AG04449 (cell line): ENCODE measurements at regions not wholly inside any gene's neighbourhood (a gene's known extent, or its start where the extent isn't known, plus 50 kb on each side); places are given as distances from the start of the nearest gene placed in this dataset.

Source experiments
- CTCF ChIA-PET: fragments of 350-600 bp; formaldehyde crosslinking; extraction: SDS; loops from one replicate; lab custom pipeline; 2021; ENCODE audit warnings: antibody characterized with exemption; lab: Yijun Ruan, JAX
- POLR2A ChIA-PET: fragments of 400-600, 350-600 bp; formaldehyde crosslinking; extraction: SDS; loops from one replicate; lab custom pipeline; 2020; ENCODE audit warnings: antibody characterized with exemption, inconsistent platforms; lab: Yijun Ruan, JAX
- DNase-seq: peaks from one replicate; pipeline ENCODE4 v3.0.0-alpha.2; 2010; ENCODE audit warnings: low read depth, low spot score
- H3K4me3 ChIP-seq: 2 replicates; pipeline ENCODE4 v1.5.1; 2011; ENCODE audit warnings: low read depth, mild to moderate bottlenecking, control low read depth, low read length
- CTCF ChIP-seq: IDR thresholded peaks from one replicate; pipeline ENCODE4 v1.5.1; 2011; ENCODE audit warnings: mild to moderate bottlenecking, moderate library complexity, low read length, control low read depth, inconsistent platforms; ENCODE audit not compliant: insufficient read depth; ENCODE audit errors: missing control alignments

GRCh38 chr12:86621957-86622356 lies 365.8 kb upstream of the MGAT4C start:
- TF ChIP-seq CTCF, result no peak
- ChIA-PET CTCF (no interaction called here), POLR2A (no interaction called here)
- no peak for DNase-seq
- no peak overlapping the region for H3K4me3 ChIP-seq

GRCh38 chr12:86613311-86613710 lies 357.1 kb upstream of the MGAT4C start:
- no peak for DNase-seq
- TF ChIP-seq CTCF, result no peak
- CTCF ChIA-PET, result no interaction called here
- H3K4me3 ChIP-seq, result no peak overlapping the region
- POLR2A ChIA-PET, result no interaction called here

- CTCF ChIA-PET, result no interaction called here
- no peak for TF ChIP-seq CTCF
- DNase-seq, result no peak
- POLR2A ChIA-PET, result no interaction called here
- H3K4me3 ChIP-seq, result no peak overlapping the region
These were observed 352.4 kb upstream of the MGAT4C start for GRCh38 chr12:86608638-86609037.

- no peak overlapping the region for H3K4me3 ChIP-seq
- no peak for DNase-seq
- TF ChIP-seq CTCF, result no peak
- ChIA-PET CTCF (no interaction called here), POLR2A (no interaction called here)
These were observed 345.5 kb upstream of the MGAT4C start for GRCh38 chr12:86601550-86602308.

- H3K4me3 ChIP-seq, result no peak overlapping the region
- ChIA-PET CTCF (no interaction called here), POLR2A (no interaction called here)
- no peak for DNase-seq
- TF ChIP-seq CTCF, result no peak
These were observed 344.6 kb upstream of the MGAT4C start for GRCh38 chr12:86600664-86601231.

GRCh38 chr12:86597431-86597830 lies 341.2 kb upstream of the MGAT4C start:
- ChIA-PET CTCF (no interaction called here), POLR2A (no interaction called here)
- no peak for TF ChIP-seq CTCF
- no peak for DNase-seq
- H3K4me3 ChIP-seq, result no peak overlapping the region
